ENCODE measurements at regions not wholly inside any gene's neighbourhood (a gene's known extent, or its start where the extent isn't known, plus 50 kb on each side); places are given as distances from the start of the nearest gene placed in this dataset.

- Mint-ChIP-seq H3K9me3 (no peaks in the 10 kb centered on the region), H3K36me3 (ENCODE audit: low read depth) (no peaks in the 10 kb centered on the region), H3K4me3 (no peak overlapping the region), H3K4me1 (no peaks in the 10 kb centered on the region), H3K27me3 (ENCODE audit: low read depth, poor library complexity) (peaks cover 6% of the 10 kb centered on the region), H3K27ac (no peak overlapping the region)
- no peak for TF ChIP-seq CTCF (IDR thresholded peaks at IDR 0.05)
- DNase-seq = no peak
These were observed 219.9 kb upstream of the UBASH3B start for GRCh38 chr11:122435540-122436187.

GRCh38 chr11:122434786-122435185, 220.7 kb upstream of the UBASH3B start:
- no peaks in the 10 kb centered on the region for H3K4me1 Mint-ChIP-seq
- no peak for TF ChIP-seq CTCF (IDR thresholded peaks at IDR 0.05)
- no peak overlapping the region for H3K4me3 Mint-ChIP-seq
- H3K27me3 Mint-ChIP-seq (ENCODE audit: low read depth, poor library complexity) = peaks cover 3% of the 10 kb centered on the region
- no peaks in the 10 kb centered on the region for H3K36me3 Mint-ChIP-seq (ENCODE audit: low read depth)
- H3K9me3 Mint-ChIP-seq = no peaks in the 10 kb centered on the region
- no peak for DNase-seq
- H3K27ac Mint-ChIP-seq = no peak overlapping the region

GRCh38 chr11:122430490-122430889, 225.0 kb upstream of the UBASH3B start:
- H3K27me3 Mint-ChIP-seq (ENCODE audit: low read depth, poor library complexity) = peaks cover 3% of the 10 kb centered on the region
- no peak overlapping the region for H3K4me3 Mint-ChIP-seq
- no peak overlapping the region for H3K27ac Mint-ChIP-seq
- H3K36me3 Mint-ChIP-seq (ENCODE audit: low read depth) = no peaks in the 10 kb centered on the region
- no peaks in the 10 kb centered on the region for H3K4me1 Mint-ChIP-seq
- no peak for TF ChIP-seq CTCF (IDR thresholded peaks at IDR 0.05)
- no peak for DNase-seq
- H3K9me3 Mint-ChIP-seq = no peaks in the 10 kb centered on the region

- no peak for DNase-seq
- TF ChIP-seq CTCF (IDR thresholded peaks at IDR 0.05) = no peak
- no peaks in the 10 kb centered on the region for H3K27me3 Mint-ChIP-seq (ENCODE audit: low read depth, poor library complexity)
- no peaks in the 10 kb centered on the region for H3K4me1 Mint-ChIP-seq
- H3K9me3 Mint-ChIP-seq = no peaks in the 10 kb centered on the region
- no peak overlapping the region for H3K4me3 Mint-ChIP-seq
- H3K27ac Mint-ChIP-seq = no peak overlapping the region
- H3K36me3 Mint-ChIP-seq (ENCODE audit: low read depth) = no peaks in the 10 kb centered on the region
These were observed 229.4 kb upstream of the UBASH3B start for GRCh38 chr11:122426073-122426472.

GRCh38 chr11:122424636-122425035, 230.9 kb upstream of the UBASH3B start:
- Mint-ChIP-seq H3K27me3 (ENCODE audit: low read depth, poor library complexity) (no peaks in the 10 kb centered on the region), H3K4me1 (no peaks in the 10 kb centered on the region), H3K36me3 (ENCODE audit: low read depth) (no peaks in the 10 kb centered on the region), H3K27ac (no peak overlapping the region), H3K9me3 (no peaks in the 10 kb centered on the region), H3K4me3 (no peak overlapping the region)
- no peak for TF ChIP-seq CTCF (IDR thresholded peaks at IDR 0.05)
- no peak for DNase-seq

GRCh38 chr11:122423886-122424285, 231.6 kb upstream of the UBASH3B start:
- H3K9me3 Mint-ChIP-seq = no peaks in the 10 kb centered on the region
- H3K4me1 Mint-ChIP-seq = no peaks in the 10 kb centered on the region
- no peak for DNase-seq
- H3K27ac Mint-ChIP-seq = no peak overlapping the region
- no peaks in the 10 kb centered on the region for H3K36me3 Mint-ChIP-seq (ENCODE audit: low read depth)
- H3K27me3 Mint-ChIP-seq (ENCODE audit: low read depth, poor library complexity) = no peaks in the 10 kb centered on the region
- H3K4me3 Mint-ChIP-seq = no peak overlapping the region
- TF ChIP-seq CTCF (IDR thresholded peaks at IDR 0.05) = no peak
